HCT116 (cell line): ENCODE measurements at regions not wholly inside any gene's neighbourhood (a gene's known extent, or its start where the extent isn't known, plus 50 kb on each side); places are given as distances from the start of the nearest gene placed in this dataset.

Experiments
- ELF1 ChIP-seq: IDR thresholded peaks from 2 replicates; pipeline ENCODE4 v1.6.1; 2012; ENCODE audit warnings: low read depth, borderline replicate concordance
- JUND ChIP-seq: IDR thresholded peaks from 2 replicates; pipeline ENCODE4 v1.6.1; 2012
- POLR2A ChIP-seq: IDR thresholded peaks from 2 replicates; pipeline ENCODE4 v1.7.0; 2011; ENCODE audit warnings: borderline replicate concordance; ENCODE audit not compliant: insufficient read depth, insufficient read length; ENCODE audit errors: extremely low read depth
- SP1 ChIP-seq: IDR thresholded peaks from 2 replicates; pipeline ENCODE4 v1.6.1; 2012; ENCODE audit warnings: low read depth
- TF ChIP-seq, protein P1 (sequence below), 3 experiments: fragments of 200-600 bp in 1 of 3; sonication (generic) in 1 of 3; IDR thresholded peaks in 2 of 3; conservative IDR thresholded peaks in 1 of 3; 2 replicates each; pipeline ENCODE4 v1.5.1; 2012 to 2017; ENCODE audit warnings: low read depth in 2 of 3, low read length in 2 of 3, antibody characterized with exemption in 1 of 3, borderline replicate concordance in 1 of 3, control low read depth in 1 of 3, mild to moderate bottlenecking in 1 of 3, mixed read lengths in 1 of 3, mixed run types in 1 of 3, moderate library complexity in 1 of 3; ENCODE audit not compliant: insufficient read depth in 1 of 3
- TF ChIP-seq, protein P2 (sequence below): IDR thresholded peaks from 2 replicates; pipeline ENCODE4 v1.6.1; 2012

DNA sequence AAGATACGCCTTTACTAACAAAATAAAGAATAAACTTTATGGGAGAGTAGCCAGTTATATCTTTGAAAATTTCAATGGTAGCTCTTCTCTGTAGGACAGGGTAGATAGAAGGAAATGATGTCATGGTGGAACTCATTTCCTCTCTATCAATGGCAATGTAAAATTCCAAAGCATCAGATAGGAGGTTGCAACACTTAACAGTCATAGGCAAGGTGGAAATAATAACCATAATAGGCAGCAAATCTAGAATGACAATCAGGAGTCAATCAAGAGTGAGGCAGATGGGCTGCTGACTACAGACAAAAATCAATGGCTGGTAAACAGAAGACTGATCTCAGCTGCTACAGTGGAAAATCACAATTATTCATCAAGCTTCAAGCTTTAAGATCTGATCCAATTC is 53.9 kb upstream of the TET2 start:
- TF ChIP-seq, protein P1, sequence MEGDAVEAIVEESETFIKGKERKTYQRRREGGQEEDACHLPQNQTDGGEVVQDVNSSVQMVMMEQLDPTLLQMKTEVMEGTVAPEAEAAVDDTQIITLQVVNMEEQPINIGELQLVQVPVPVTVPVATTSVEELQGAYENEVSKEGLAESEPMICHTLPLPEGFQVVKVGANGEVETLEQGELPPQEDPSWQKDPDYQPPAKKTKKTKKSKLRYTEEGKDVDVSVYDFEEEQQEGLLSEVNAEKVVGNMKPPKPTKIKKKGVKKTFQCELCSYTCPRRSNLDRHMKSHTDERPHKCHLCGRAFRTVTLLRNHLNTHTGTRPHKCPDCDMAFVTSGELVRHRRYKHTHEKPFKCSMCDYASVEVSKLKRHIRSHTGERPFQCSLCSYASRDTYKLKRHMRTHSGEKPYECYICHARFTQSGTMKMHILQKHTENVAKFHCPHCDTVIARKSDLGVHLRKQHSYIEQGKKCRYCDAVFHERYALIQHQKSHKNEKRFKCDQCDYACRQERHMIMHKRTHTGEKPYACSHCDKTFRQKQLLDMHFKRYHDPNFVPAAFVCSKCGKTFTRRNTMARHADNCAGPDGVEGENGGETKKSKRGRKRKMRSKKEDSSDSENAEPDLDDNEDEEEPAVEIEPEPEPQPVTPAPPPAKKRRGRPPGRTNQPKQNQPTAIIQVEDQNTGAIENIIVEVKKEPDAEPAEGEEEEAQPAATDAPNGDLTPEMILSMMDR (IDR thresholded peaks at IDR 0.05 in 2 of 3, conservative IDR thresholded peaks at IDR 0.05 in 1 of 3; ENCODE audit: borderline replicate concordance in 1 of 3, insufficient read depth in 1 of 3, low read depth in 2 of 3, low read length in 2 of 3), result no peak
- TF ChIP-seq JUND (no peak), SP1 (no peak), ELF1 (no peak), POLR2A (no peak)
- TF ChIP-seq, protein P2, sequence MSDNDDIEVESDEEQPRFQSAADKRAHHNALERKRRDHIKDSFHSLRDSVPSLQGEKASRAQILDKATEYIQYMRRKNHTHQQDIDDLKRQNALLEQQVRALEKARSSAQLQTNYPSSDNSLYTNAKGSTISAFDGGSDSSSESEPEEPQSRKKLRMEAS, result no peak
